Stromal cell of bone marrow (primary cell): ENCODE measurements at regions not wholly inside any gene's neighbourhood (a gene's known extent, or its start where the extent isn't known, plus 50 kb on each side); places are given as distances from the start of the nearest gene placed in this dataset.
"Not testable (repeated sequence)": the region's sequence is repeated elsewhere in the genome, so short reads cannot be mapped to it uniquely, and the experiment has no call there.

Experiments
- DNase-seq: peaks from one replicate; pipeline ENCODE4 v3.0.0-alpha.2; 2012; ENCODE audit warnings: low read depth

DNA sequence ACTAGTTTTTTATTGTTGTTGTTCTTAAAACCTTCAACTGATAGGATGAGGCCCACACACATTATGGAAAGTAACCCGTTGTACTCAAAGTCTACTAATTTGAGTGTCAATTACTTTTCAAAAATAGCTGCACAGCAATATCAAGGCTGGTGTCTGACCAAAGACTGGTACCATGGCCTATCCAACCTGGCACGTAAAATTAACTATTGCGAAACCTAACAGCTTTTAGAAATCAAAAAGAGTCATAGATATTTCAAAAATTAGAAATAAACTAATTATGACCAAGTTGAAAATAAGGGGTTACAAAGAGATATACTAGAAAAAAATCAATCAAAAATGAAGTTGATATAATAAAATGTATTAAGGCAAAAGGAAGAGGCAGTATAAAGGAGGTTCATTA lies 501.5 kb upstream of the SLC8A1 start:
- no peak for DNase-seq

DNA sequence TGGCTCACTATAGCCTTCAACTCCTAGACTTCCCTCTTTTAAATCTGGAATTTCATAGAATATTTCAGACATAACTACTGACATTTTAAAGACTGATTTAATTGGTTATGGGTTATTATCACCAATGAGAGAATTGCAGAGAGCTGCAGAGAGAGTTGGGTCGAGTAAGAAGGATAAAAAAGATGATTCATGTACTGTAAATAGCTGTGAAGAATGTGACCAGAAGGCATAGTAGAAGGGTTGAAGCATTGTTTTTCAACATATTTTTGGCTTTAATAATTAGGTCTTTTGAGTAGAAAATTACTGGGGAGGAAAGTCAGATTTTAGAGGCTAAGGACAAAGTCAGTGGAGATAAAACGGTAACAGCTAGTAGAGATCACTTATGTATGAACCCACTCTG lies 503.2 kb upstream of the SLC8A1 start:
- no peak for DNase-seq

DNA sequence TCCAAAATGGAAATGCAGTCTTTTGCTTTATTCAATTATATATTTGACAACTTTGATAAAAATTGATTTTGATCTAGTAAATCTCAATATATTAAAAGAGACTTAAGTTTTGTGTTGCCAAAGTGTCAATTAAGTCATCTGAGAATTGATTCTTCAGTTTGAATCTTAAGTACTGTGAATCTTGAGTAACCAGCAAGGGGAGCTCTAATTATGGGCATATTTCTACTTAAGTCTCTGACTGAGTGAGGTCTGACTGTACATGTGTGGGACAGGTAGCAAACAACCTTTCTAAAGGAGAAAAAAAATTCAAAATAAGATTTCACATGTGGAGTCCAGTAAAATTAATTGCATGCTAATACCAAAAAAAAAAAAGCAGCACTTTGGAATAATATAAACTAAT lies 503.7 kb upstream of the SLC8A1 start:
- no peak for DNase-seq

DNA sequence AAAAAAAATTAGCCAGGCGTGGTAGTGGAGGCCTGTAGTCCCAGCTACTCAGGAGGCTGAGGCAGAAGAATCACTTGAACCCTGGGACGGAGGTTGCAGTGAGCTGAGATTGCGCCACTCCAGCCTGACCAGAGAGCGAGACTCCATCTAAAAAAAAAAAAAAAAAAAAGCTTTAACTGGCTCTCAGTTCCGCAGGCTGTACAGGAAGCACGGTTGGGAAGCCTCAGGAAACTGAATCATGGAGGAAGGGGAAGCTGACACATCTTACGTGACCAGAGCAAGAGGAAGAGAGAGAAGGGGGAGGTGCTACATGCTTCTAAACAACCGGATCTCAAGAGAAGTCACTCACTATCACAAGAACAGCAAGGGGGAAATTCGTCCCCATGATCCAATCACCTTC lies 505.6 kb upstream of the SLC8A1 start:
- no peak for DNase-seq

DNA sequence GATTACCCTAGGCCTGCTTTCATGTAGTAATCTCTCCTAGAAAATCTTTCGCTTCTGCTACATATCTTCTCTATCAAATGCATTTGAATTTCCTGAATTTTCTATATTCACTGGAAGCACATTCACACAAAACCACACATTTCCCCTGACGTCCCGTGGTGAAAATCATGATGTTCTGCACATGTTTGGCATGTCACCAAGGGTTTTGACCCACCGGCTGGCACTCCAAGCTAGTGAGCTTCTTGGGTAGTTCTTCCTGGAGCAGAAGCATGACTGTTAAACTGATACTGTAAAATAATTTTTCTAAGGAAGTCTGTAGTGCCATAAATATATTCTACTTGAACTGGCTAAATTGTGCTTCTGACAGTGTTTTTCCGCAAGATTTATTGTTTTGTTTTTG lies 510.1 kb upstream of the SLC8A1 start:
- no peak for DNase-seq

DNA sequence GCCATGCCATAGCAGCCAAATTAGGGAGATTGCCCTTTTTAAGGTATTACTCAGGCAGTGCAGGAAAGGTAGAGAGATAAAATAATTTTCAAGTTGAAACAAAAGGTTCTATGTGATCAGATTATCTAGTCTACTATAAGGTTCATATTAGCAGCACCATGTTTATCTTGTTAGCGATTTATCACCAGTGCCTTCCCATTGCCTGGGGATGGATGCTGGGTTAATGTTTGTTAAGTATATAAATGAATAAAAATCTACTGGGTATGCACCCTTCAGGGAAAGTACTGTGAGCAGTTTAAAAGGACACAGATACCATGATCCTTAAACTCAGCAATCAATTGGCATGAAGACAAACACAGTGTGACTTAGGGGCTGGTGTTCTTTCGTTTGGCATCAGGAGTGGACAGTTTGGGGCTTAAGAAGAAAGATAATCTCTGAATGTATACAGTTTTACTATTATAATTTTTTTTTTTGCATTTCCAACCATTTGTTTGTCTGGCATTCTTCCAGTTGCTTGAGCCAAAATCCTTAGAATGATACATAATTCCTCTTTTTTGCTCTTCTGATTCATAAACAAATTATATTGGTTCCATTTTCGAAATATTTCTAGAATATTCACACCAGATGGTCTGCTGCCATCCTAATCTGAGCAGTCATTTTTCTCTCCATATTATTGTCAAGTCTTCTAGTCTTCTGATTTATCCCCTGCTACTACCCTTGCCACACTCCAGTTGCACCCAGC lies 512.8 kb upstream of the SLC8A1 start:
- DNase-seq = no peak

DNA sequence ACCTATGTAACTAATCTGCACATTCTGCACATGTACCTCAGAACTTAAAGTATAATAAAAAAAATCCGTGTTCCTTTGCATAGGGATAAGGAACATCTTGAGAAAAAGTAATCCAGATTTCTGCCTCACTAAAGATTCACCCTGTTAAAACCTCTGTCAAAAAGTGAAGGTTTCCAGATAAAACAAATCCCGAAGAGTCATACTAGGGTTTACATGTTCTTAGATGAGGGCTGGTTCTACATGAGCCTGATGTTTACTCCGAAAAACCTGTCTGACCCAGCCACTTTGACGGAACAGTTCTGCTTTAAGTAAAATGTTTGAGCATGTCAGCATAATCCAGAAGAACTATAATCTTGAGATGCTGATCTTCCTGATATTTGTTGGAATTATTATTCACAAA lies 515.6 kb upstream of the SLC8A1 start:
- no peak for DNase-seq

DNA sequence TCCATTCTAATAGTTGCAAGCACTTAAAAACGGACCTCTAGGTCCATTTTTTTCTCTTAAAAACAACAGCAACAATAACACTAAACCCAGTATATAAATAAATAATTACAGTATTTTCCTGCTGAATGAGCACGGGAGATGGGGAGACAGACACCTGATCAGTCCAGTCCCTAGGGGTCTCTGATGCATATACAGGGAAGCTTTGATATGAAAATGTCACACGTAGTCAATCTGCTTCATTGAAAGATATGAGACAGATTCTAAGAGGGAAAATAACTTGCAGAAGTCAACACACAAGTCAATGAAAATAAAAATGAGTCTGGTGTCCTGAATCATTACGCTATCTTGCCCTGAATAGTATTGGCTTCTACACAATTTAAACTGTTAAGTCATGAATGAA lies 523.3 kb upstream of the SLC8A1 start:
- no peak for DNase-seq

DNA sequence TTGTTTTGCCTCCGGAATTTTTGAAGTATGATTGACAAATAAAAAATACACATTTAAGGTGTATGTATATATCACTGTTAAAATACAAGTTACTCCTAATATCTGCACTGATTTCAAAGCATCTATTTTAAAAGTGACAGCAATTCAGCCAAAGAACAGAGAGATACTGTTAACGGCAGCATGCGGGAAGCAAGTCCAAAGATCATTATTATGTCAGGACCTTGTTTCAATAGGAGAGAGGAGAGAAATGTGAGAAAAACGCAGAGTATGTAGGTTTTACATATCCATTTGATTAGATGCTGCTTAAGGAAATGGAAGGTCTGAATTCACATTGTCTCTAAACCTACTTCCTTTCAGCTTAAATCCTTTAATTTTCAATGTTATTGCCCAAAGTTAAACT lies 545.5 kb upstream of the SLC8A1 start:
- no peak for DNase-seq

DNA sequence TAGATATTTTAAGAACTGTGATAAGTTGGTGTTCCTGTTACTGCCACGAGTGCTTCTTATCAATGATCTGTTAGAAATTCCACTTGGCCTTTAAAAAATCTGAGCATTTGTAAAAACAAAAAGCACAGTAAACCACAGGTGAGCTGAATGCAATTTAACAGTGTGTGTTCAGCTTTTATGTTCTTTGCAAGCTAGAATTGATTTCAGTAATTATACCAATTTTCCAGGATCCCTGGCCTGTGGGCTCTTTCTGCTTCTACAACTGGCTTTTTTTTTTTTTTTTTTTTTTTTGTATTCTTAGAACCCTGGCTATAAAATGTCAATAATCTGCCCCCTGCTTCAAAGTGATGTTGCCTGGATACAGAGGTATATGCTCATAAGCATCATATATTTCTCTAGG lies 548.5 kb upstream of the SLC8A1 start:
- DNase-seq = no peak

DNA sequence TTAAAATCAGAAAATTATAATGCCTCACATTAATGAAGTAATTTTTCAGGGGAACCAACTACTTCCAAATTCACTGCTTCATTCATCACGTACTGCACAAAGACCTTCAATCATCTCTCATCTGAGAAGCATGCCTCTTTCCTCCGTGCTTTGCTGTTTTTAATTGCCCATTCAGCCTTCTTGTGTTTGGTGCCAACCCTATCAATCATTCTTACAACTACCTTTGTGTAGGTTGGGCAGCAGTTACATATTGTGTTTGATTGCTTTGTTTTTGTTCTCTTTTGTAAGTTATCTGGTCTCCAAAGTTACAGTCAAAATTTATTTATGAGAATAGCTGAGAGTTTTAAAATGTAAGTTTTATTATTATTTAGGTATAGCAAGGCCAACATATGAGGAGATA lies 549.0 kb upstream of the SLC8A1 start:
- DNase-seq = no peak

DNA sequence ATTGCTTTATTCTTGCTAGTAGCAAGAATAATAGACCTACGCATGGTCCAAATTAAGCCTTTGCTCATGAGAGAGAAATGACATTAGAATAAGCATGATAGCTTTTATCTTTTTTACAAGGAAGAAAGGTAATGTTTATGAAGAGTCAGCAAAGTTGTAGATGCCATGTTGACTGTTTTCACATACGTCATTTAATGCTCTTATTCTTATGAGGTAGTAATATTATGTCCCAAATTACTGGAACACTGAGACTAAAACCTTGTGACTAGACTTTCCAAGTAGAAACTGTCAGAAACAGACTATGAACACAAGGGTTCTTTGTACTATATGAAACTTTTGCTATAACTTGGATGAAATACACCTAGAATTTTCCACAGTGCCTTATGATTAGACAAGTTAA lies 552.8 kb upstream of the SLC8A1 start:
- DNase-seq = no peak

DNA sequence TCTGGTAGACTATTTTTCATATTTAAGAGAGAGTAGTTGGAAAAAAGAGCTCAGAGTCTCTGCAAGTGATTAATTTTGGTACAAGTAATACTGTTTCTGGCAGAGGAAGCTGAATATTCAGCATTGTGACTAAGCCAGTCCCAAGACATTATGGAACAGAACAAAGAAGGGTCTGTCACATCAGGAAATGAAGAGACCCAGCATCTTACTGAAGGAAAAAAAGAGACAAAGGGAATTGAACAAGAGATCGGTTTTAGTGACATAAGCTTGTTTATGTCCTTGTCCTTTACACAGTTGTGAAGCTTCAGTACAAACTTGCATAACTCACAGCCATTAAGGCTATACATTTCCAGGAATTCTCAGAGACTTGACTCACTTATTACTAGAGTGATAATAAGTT lies 568.5 kb upstream of the SLC8A1 start:
- DNase-seq = no peak

DNA sequence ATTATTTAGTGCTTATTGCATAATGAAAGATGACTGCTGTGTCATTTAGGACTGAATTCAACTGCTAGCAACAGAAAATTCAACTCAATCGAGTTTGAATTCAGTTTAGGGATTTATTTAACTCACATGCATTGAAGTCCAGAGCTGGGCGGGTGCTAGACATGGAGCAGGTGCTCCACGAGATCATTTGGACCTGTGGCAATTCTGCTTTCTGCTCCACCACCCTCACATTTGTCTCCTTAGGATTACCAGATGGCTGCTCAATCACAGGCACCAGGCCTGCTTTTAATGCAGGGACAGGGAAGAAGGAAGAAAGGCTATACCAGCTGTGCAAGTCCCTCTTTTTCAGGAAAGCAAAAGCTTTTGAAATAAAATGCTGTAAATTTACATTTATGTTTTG lies 572.9 kb upstream of the SLC8A1 start:
- DNase-seq = no peak

DNA sequence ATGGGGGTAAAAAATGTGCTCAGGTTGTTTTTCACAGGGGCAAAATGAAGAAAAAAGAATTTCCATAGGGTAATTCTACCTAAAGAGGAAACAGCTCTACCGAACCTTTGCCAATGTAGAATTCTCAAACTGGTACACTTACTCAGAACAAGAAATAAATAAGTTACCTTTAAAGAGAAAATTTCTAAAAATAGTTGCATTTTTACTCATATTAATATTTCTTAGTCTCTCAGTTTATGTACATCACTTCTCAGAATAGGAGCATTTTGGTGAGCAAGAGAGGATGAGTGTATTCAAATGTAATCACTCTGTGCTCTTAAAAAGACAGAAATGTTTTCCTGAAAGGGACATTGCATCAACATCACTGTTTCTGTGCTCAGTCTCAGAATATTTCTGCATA lies 574.7 kb upstream of the SLC8A1 start:
- no peak for DNase-seq

DNA sequence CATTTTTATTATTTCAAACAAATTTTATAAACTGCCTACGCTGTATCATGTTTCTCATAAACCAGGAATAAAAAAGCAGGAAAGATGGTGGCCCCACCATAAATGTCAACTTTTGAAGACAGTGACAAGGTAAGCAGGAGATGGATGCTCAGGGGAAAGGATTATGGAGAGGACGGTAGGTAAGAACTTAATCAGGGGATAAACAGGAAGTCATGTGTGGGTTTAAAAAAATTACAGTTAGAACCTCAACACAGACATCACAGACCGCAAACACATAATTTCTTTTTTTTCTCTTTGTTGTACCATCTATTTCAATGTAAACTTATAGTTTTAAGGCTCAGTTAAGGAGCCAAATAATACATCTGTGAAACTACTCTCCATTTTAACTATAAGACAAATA lies 575.2 kb upstream of the SLC8A1 start:
- DNase-seq = no peak

DNA sequence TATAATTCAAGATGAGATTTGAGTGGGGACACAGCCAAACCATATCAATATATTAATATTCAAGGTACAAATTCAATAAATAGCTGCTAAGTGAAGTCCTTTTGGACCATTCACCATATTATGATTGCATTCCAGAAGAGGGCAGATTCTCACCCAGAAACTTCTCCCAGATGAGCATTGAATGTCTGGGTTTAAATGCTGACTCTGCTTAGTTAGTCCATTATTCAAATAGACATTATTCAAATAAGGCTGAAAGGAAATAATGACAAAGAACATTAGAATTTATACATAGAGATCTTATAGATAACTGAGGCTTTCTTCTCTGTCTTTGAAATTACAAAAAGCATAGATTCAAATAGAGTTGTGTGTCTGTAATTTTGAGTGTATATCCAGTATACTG lies 579.4 kb upstream of the SLC8A1 start:
- no peak for DNase-seq

DNA sequence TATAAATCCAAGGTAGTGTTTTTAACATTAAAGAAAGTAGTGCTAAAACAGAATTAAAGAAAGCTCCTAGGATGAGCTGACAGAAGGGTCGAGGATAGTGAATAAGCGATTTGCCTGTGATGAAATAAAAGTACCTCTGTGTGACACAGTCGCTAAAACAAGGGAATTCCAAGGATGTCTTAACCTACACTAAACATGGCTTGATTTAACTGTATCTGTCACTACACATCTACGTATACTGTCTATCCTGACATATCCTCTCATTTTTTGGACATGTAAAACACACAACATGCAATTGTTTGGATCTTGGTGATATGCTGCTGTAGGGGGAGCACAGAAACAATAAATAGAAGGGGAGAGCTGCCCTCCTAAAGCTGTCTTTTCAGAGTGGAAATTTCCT lies 580.8 kb upstream of the SLC8A1 start:
- DNase-seq = no peak

DNA sequence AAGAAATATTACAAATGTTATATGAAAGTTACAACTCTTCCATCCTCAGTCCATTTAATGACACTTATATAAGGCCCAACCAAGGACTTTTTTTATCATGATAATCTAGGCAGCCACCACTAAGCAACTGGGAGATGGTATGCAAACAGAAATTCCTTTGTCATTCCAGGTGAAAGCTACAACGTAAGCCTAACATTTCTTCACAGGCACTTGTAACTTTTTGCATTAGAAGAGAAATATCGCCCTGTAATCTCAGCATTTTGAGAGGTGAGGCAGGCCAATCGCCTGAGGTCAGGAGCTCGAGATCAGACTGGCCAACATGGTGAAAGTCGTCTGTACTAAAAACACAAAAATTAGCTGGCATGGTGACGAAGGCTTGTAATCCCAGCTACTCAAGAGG lies 581.2 kb upstream of the SLC8A1 start:
- DNase-seq = no peak

DNA sequence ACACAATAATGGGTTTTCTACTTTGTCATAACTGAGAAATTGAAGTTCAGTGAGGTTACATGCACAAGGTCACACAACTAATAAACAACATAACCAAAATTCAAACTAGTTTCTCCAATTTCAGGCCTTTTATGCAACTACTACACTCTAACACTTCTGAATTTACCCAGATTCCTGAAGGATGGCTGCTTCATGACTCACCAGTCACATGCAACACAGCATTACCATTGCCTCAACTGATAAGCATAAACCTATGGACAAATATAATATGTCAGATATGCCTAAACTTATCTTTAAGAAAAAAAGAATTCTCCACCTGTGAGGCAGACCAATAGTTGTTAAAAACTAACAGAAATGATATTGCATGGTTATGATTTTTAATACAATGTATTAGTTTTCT lies 586.5 kb upstream of the SLC8A1 start:
- no peak for DNase-seq

DNA sequence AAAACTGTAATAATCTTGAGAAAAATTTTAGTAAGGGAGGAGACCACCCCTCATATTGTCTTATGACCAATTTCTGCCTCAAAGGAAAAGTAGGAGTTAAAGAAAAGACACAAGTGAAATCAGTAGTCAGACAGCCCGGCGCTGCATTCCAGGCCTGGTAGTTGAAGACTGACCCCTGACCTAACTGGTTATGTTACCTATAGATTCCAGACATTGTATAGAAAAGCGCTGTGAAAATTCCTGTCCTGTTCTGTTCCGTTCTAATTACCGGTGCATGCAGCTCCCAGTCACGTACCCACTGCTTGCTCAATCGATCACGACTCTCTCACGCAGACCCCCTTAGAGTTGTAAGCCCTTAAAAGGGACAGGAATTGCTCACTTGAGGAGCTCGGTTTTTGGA lies 587.9 kb upstream of the SLC8A1 start:
- DNase-seq = not testable (repeated sequence)

DNA sequence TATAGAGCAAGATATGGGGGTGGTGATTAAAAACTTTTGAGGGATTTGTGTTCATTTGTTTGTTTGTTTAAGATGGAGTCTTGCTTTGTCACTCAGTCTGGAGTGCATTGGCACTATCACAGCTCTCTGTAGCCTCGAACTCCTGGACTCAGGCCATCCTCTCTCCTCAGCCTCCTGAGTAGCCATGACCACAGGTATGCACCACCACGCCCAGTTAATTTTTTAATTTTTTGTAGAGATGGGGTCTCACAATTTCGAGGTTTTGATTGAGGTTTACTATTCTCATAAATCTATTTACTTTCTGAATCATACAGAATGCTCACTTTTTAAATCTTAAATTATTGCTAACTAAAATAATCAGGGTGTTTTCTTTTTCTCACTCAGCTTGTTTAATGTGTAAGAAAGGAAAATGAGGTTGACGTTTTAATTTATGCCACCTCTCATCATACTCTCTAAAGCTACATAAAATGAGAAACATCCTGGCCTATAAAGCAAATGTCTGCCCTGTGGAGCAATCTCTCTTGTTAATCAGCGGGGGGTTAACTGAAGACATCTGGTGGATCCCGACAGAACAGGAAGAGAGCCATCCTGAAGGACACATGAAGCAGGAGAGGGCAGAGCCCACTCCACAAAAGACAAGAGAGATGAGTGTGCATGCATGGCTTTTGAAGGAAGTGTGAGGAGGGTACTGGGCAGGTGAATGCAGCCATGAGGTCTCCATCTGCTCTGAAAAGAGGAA lies 589.1 kb upstream of the SLC8A1 start:
- DNase-seq = no peak

DNA sequence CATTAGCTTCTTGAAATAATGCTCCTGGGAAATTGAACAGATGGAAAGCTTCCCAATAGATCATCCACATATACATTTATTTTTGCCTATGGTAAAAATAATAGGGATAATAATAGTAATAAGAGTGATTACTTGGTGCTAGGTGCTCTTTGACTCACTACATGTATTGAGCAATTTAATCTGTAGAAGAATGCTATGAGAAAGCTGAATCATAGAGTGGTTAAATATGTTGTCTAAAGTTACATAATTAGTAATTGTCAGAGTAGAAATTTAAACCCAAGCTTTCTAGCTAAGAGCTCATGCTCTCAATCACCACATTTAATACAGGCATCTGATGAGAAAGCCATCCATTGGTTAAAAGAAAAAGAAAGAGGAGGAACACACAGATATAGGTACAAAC lies 590.5 kb upstream of the SLC8A1 start:
- DNase-seq = no peak

DNA sequence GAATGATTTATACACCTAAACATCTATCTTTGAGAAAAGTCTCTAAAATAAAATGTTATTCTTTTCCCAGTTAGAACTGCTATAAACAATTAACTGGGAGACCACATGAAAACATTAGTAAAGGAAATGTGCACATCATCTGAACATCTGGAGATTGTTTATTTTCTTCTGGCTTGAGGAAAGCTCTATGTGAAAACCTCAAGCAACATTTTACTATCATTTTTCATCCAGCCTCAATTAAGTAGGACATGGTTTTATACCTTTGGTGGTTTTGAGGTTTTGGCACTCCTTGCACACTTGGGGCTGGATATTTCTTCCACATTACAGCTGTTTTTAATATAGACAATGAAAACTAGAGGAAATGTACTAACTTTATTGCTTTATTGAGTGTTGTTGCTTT lies 609.5 kb upstream of the SLC8A1 start:
- no peak for DNase-seq
